ENCODE measurements at regions not wholly inside any gene's neighbourhood (a gene's known extent, or its start where the extent isn't known, plus 50 kb on each side); places are given as distances from the start of the nearest gene placed in this dataset.
A peak's percentile ranks its signal among the peaks of the same experiment; 100 is the strongest.

GRCh38 chr13:50090211-50090610, 75.0 kb downstream of the KCNRG start:
- Mint-ChIP-seq H3K27me3 (no peaks in the 10 kb centered on the region), H3K27ac (no peak overlapping the region), H3K9me3 (ENCODE audit: insufficient read depth) (no peaks in the 10 kb centered on the region), H3K4me3 (no peak overlapping the region), H3K4me1 (peaks cover 19% of the 10 kb centered on the region)
- H3K9ac ChIP-seq (ENCODE audit: low read length), result no peak overlapping the region
- intact Hi-C loops (cut with micrococcal nuclease), result no loop called here
- ChIA-PET CTCF (interaction anchor here (0.6 to 2.9 kb wide), 5 partner anchors 19 to 204 kb away, joined by 3 to 8 read pairs (median 3); partner anchors contain the start of gene TRIM13), POLR2A (interaction anchor here (0.6 to 1.0 kb wide), 3 partner anchors 12 to 434 kb away, joined by 4 to 15 read pairs (median 4); no protein-coding TSS in a partner anchor)
- peaks cover 8% of the 10 kb centered on the region for H4K20me1 ChIP-seq (ENCODE audit: control insufficient read depth, insufficient read depth, low read length, poor library complexity, severe bottlenecking)
- no peak for DNase-seq
- H2AFZ ChIP-seq (ENCODE audit: insufficient read depth, low read depth, low read length, poor library complexity, severe bottlenecking), result no peak overlapping the region
- no peak overlapping the region for H3K4me3 ChIP-seq (ENCODE audit: control extremely low read depth in 1 of 5, extremely low read depth in 1 of 5, insufficient read depth in 1 of 5, low read depth in 2 of 5, low read length in 4 of 5)
- H3K27ac ChIP-seq (ENCODE audit: low read length in 2 of 2), result peak overlapping the region in 1 of 2 donors; percentile 60
- peaks cover 18 to 35% of the 10 kb centered on the region in 2 donors for H3K4me1 ChIP-seq (ENCODE audit: control insufficient read depth in 2 of 2, insufficient read depth in 2 of 2, low read length in 2 of 2)
- H3K4me2 ChIP-seq (replicated peaks; ENCODE audit: low read depth, low read length, poor library complexity, severe bottlenecking), result no peak overlapping the region
- peaks cover 88% of the 10 kb centered on the region for H3K79me2 ChIP-seq (ENCODE audit: control insufficient read depth, insufficient read depth, low read length)
- peaks cover 0 to 2% of the 10 kb centered on the region in 2 experiments for H3K36me3 ChIP-seq (replicated peaks in 1 of 2; ENCODE audit: control extremely low read depth in 1 of 2, control insufficient read depth in 1 of 2, extremely low read depth in 1 of 2, insufficient read depth in 2 of 2, low read length in 1 of 2)
- TF ChIP-seq CTCF (IDR thresholded peaks at IDR 0.05), result no peak
- TF ChIP-seq EZH2 (IDR thresholded peaks at IDR 0.05; ENCODE audit: borderline replicate concordance, insufficient read depth, low read depth, low read length, poor library complexity, severe bottlenecking), result no peak
- H3K27me3 ChIP-seq (replicated peaks in 1 of 4; ENCODE audit: control extremely low read depth in 1 of 4, control insufficient read depth in 3 of 4, insufficient read depth in 4 of 4, low read length in 3 of 4), result no peaks in the 10 kb centered on the region
- no peaks in the 10 kb centered on the region for H3K9me3 ChIP-seq (ENCODE audit: control extremely low read depth in 1 of 3, control insufficient read depth in 2 of 3, insufficient read depth in 1 of 3, low read length in 2 of 3)
- no peak for ATAC-seq (ENCODE audit: low read depth)
- WGBS (ENCODE audit: insufficient coverage), result no CpG with 5 or more reads among the region's 5 CpGs

GRCh38 chr13:50094615-50095293, 79.5 kb downstream of the KCNRG start:
- no peak overlapping the region for H3K4me3 Mint-ChIP-seq
- Histone ChIP-seq H3K4me1 (ENCODE audit: control insufficient read depth in 2 of 2, insufficient read depth in 2 of 2, low read length in 2 of 2) (peaks cover 21 to 31% of the 10 kb centered on the region in 2 donors), H4K20me1 (ENCODE audit: control insufficient read depth, insufficient read depth, low read length, poor library complexity, severe bottlenecking) (peaks cover 21% of the 10 kb centered on the region), H3K36me3 (replicated peaks in 1 of 2; ENCODE audit: control extremely low read depth in 1 of 2, control insufficient read depth in 1 of 2, extremely low read depth in 1 of 2, insufficient read depth in 2 of 2, low read length in 1 of 2) (peaks cover 4 to 10% of the 10 kb centered on the region in 2 experiments), H3K4me3 (ENCODE audit: control extremely low read depth in 1 of 5, extremely low read depth in 1 of 5, insufficient read depth in 1 of 5, low read depth in 2 of 5, low read length in 4 of 5) (no peak overlapping the region), H3K9me3 (ENCODE audit: control extremely low read depth in 1 of 3, control insufficient read depth in 2 of 3, insufficient read depth in 1 of 3, low read length in 2 of 3) (peaks cover 5 to 13% (median 8%) of the 10 kb centered on the region in 3 donors), H2AFZ (ENCODE audit: insufficient read depth, low read depth, low read length, poor library complexity, severe bottlenecking) (no peak overlapping the region), H3K27me3 (replicated peaks in 1 of 4; ENCODE audit: control extremely low read depth in 1 of 4, control insufficient read depth in 3 of 4, insufficient read depth in 4 of 4, low read length in 3 of 4) (no peaks in the 10 kb centered on the region), H3K4me2 (replicated peaks; ENCODE audit: low read depth, low read length, poor library complexity, severe bottlenecking) (no peak overlapping the region), H3K79me2 (ENCODE audit: control insufficient read depth, insufficient read depth, low read length) (peaks cover 99% of the 10 kb centered on the region), H3K27ac (ENCODE audit: low read length in 2 of 2) (no peak overlapping the region), H3K9ac (ENCODE audit: low read length) (no peak overlapping the region)
- no peak for TF ChIP-seq CTCF (IDR thresholded peaks at IDR 0.05)
- TF ChIP-seq EZH2 (IDR thresholded peaks at IDR 0.05; ENCODE audit: borderline replicate concordance, insufficient read depth, low read depth, low read length, poor library complexity, severe bottlenecking), result no peak
- no peaks in the 10 kb centered on the region for H3K27me3 Mint-ChIP-seq
- H3K27ac Mint-ChIP-seq, result no peak overlapping the region
- ATAC-seq (ENCODE audit: low read depth), result no peak
- DNase-seq, result no peak
- peaks cover 8% of the 10 kb centered on the region for H3K9me3 Mint-ChIP-seq (ENCODE audit: insufficient read depth)
- ChIA-PET POLR2A (no interaction called here), CTCF (interaction anchor here (0.7 kb wide), 1 partner anchor 344 kb away, joined by 3 read pairs; no protein-coding TSS in a partner anchor)
- intact Hi-C loops (cut with micrococcal nuclease), result no loop called here
- peaks cover 23% of the 10 kb centered on the region for H3K4me1 Mint-ChIP-seq
